SK-N-SH (cell line): ENCODE measurements at regions not wholly inside any gene's neighbourhood (a gene's known extent, or its start where the extent isn't known, plus 50 kb on each side); places are given as distances from the start of the nearest gene placed in this dataset.

Source experiments
- CTCF ChIA-PET: fragments of 300-600, 350-600 bp; formaldehyde crosslinking; extraction: SDS; loops from one replicate; lab custom pipeline; 2021; lab: Yijun Ruan, JAX
- POLR2A ChIA-PET: fragments of 350-600 bp; sonication (Branson Sonifier 250); formaldehyde crosslinking; extraction: SDS; loops from one replicate; lab custom pipeline; 2020; ENCODE audit warnings: antibody characterized with exemption, inconsistent platforms; lab: Yijun Ruan, JAX
- DNase-seq: peaks from one replicate; pipeline ENCODE4 v3.0.0; 2012
- H2AFZ ChIP-seq: fragments of 200-600 bp; sonication (generic); 2 replicates; pipeline ENCODE4 v1.8.1; 2016; ENCODE audit warnings: antibody characterized with exemption, mild to moderate bottlenecking, low read depth
- H3F3A ChIP-seq: fragments of 200-600 bp; sonication (generic); replicated peaks from 2 replicates; pipeline ENCODE3; 2016; ENCODE audit warnings: antibody characterized with exemption, mild to moderate bottlenecking; ENCODE audit not compliant: insufficient read depth
- H3K27ac ChIP-seq, 2 experiments: fragments of 200-500 bp in 1 of 2; fragments of 200-600 bp in 1 of 2; sonication (Bioruptor generic) in 1 of 2; sonication (generic), shearing (Covaris generic) in 1 of 2; 2 replicates each; pipeline versions ENCODE4 v1.5.1 to v1.6.1; 2014 to 2016; ENCODE audit warnings: low read depth in 2 of 2, inconsistent platforms in 1 of 2, low read length in 1 of 2, mild to moderate bottlenecking in 1 of 2, mixed read lengths in 1 of 2
- H3K27me3 ChIP-seq: fragments of 200-600 bp; sonication (generic), shearing (Covaris generic); 2 replicates; pipeline ENCODE4 v1.6.1; 2016; ENCODE audit warnings: mixed run types; ENCODE audit not compliant: insufficient read depth
- H3K36me3 ChIP-seq, 2 experiments: fragments of 200-500 bp in 1 of 2; fragments of 200-600 bp in 1 of 2; sonication (Bioruptor generic) in 1 of 2; sonication (generic) in 1 of 2; replicated peaks in 1 of 2; 2 replicates each; pipeline versions ENCODE3 to v1.5.1; 2014 to 2016; ENCODE audit warnings: low read length in 1 of 2, mild to moderate bottlenecking in 1 of 2; ENCODE audit not compliant: insufficient read depth in 2 of 2, control insufficient read depth in 1 of 2
- H3K4me1 ChIP-seq, 2 experiments: fragments of 200-500 bp in 1 of 2; fragments of 200-600 bp in 1 of 2; sonication (Bioruptor generic) in 1 of 2; sonication (generic), shearing (Covaris generic) in 1 of 2; 2 replicates each; pipeline versions ENCODE4 v1.5.1 to v1.6.1; 2014 to 2016; ENCODE audit warnings: low read depth in 1 of 2, low read length in 1 of 2, mixed run types in 1 of 2; ENCODE audit not compliant: insufficient read depth in 2 of 2, control insufficient read depth in 1 of 2
- H3K4me2 ChIP-seq: fragments of 200-600 bp; sonication (generic), shearing (Covaris generic); 2 replicates; pipeline ENCODE4 v1.6.1; 2017; ENCODE audit warnings: mixed run types
- H3K4me3 ChIP-seq, 2 experiments: fragments of 200-500 bp in 1 of 2; fragments of 200-600 bp in 1 of 2; sonication (Bioruptor generic) in 1 of 2; sonication (generic), shearing (Covaris generic) in 1 of 2; 2 replicates each; pipeline versions ENCODE4 v1.5.1 to v1.8.1; 2014 to 2016; ENCODE audit warnings: low read depth in 2 of 2, inconsistent platforms in 1 of 2, low read length in 1 of 2, mild to moderate bottlenecking in 1 of 2, mixed read lengths in 1 of 2, moderate library complexity in 1 of 2
- H3K79me2 ChIP-seq: fragments of 200-600 bp; sonication (generic); 2 replicates; pipeline ENCODE4 v1.8.1; 2017; ENCODE audit warnings: mild to moderate bottlenecking; ENCODE audit not compliant: insufficient read depth
- H3K9ac ChIP-seq: fragments of 200-600 bp; sonication (generic); 2 replicates; pipeline ENCODE4 v1.6.1; 2017; ENCODE audit warnings: mixed run types
- H3K9me2 ChIP-seq: fragments of 200-600 bp; sonication (generic); 2 replicates; pipeline ENCODE4 v1.6.1; 2017; ENCODE audit warnings: mixed run types
- H3K9me3 ChIP-seq: fragments of 200-600 bp; sonication (generic); 2 replicates; pipeline ENCODE4 v1.6.1; 2017; ENCODE audit warnings: mixed run types, mild to moderate bottlenecking, moderate library complexity
- H4K20me1 ChIP-seq: fragments of 200-600 bp; sonication (generic); 2 replicates; pipeline ENCODE4 v1.6.1; 2017; ENCODE audit warnings: mild to moderate bottlenecking, mixed run types; ENCODE audit not compliant: insufficient read depth
- EP300 ChIP-seq, 2 experiments: IDR thresholded peaks; 2 replicates each; pipeline versions ENCODE4 v1.4.0 to v1.6.1; 2012; ENCODE audit warnings: borderline replicate concordance in 1 of 2, low read depth in 1 of 2, low read length in 1 of 2
- FOSL2 ChIP-seq: IDR thresholded peaks from 2 replicates; pipeline ENCODE4 v1.4.0; 2012; ENCODE audit warnings: low read depth, mild to moderate bottlenecking, moderate library complexity, borderline replicate concordance
- FOXM1 ChIP-seq: IDR thresholded peaks from 2 replicates; pipeline ENCODE4 v1.4.0; 2012; ENCODE audit warnings: low read depth, mild to moderate bottlenecking
- GATA2 ChIP-seq: sonication (generic); formaldehyde crosslinking; IDR thresholded peaks from 2 replicates; pipeline ENCODE4 v1.5.0; 2020; ENCODE audit warnings: mild to moderate bottlenecking, missing genetic modification reagents
- JUND ChIP-seq: IDR thresholded peaks from 2 replicates; pipeline ENCODE4 v1.4.0; 2012
- MEF2A ChIP-seq: IDR thresholded peaks from 2 replicates; pipeline ENCODE4 v1.4.0; 2012; ENCODE audit warnings: low read depth, borderline replicate concordance
- NFIC ChIP-seq: IDR thresholded peaks from 2 replicates; pipeline ENCODE4 v1.4.0; 2012; ENCODE audit warnings: borderline replicate concordance
- NRF1 ChIP-seq: IDR thresholded peaks from 2 replicates; pipeline ENCODE4 v1.6.1; 2012; ENCODE audit warnings: low read depth, mild to moderate bottlenecking, low read length
- PBX3 ChIP-seq: IDR thresholded peaks from 2 replicates; pipeline ENCODE4; 2012
- POLR2AphosphoS5 ChIP-seq: IDR thresholded peaks from 2 replicates; pipeline ENCODE4 v1.6.1; 2012; ENCODE audit warnings: low read depth, low read length
- RCOR1 ChIP-seq: fragments of 150-350 bp; IDR thresholded peaks from 2 replicates; pipeline ENCODE4 v1.6.1; 2017; ENCODE audit warnings: antibody characterized with exemption, low read length
- RFX5 ChIP-seq: IDR thresholded peaks from 2 replicates; pipeline ENCODE4 v1.6.1; 2012; ENCODE audit warnings: mild to moderate bottlenecking, improper control_type of control experiment, low read length
- RXRA ChIP-seq: IDR thresholded peaks from 2 replicates; pipeline ENCODE4 v1.4.0; 2012; ENCODE audit warnings: low read depth, mild to moderate bottlenecking, borderline replicate concordance
- SIN3A ChIP-seq: IDR thresholded peaks from 2 replicates; pipeline ENCODE4 v1.6.1; 2012; ENCODE audit warnings: low read depth, mild to moderate bottlenecking, low read length, moderate library complexity, borderline replicate concordance
- SMC3 ChIP-seq: IDR thresholded peaks from 2 replicates; pipeline ENCODE4 v1.6.1; 2012; ENCODE audit warnings: low read depth, low read length, improper control_type of control experiment
- TAF1 ChIP-seq: IDR thresholded peaks from 2 replicates; pipeline ENCODE4 v1.6.1; 2012; ENCODE audit warnings: low read depth, mild to moderate bottlenecking, low read length, moderate library complexity, borderline replicate concordance
- TEAD4 ChIP-seq: IDR thresholded peaks from 2 replicates; pipeline ENCODE4 v1.4.0; 2012; ENCODE audit warnings: mild to moderate bottlenecking, borderline replicate concordance; ENCODE audit not compliant: insufficient read depth
- USF1 ChIP-seq: IDR thresholded peaks from 2 replicates; pipeline ENCODE4 v1.4.0; 2012; ENCODE audit warnings: low read depth, borderline replicate concordance
- USF2 ChIP-seq: fragments of 150-350 bp; IDR thresholded peaks from 2 replicates; pipeline ENCODE4 v1.6.1; 2017; ENCODE audit warnings: antibody characterized with exemption, low read length, low read depth, borderline replicate concordance
- WGBS: methylation state at CpG from one replicate; pipeline ENCODE4 v1.1.6; 2017; ENCODE audit warnings: low lambda C conversion rate; 5-methylcytosine and 5-hydroxymethylcytosine counted together

- H3K9me3 ChIP-seq, result no peaks in the 10 kb centered on the region
- peaks cover 0 to 2% of the 10 kb centered on the region in 2 experiments; a peak in 1 of 4 replicates for H3K4me1 ChIP-seq
- H3K4me2 ChIP-seq, result no peak overlapping the region
- H3K79me2 ChIP-seq, result no peaks in the 10 kb centered on the region
- CTCF ChIA-PET, result interaction anchor here (1.4 kb wide), 1 partner anchor 9 kb away, joined by 3 read pairs; no protein-coding TSS in a partner anchor
- H3K27ac ChIP-seq, result no peak overlapping the region
- H3K27me3 ChIP-seq, result no peaks in the 10 kb centered on the region
- TF ChIP-seq SIN3A, result no peak
- no peak for TF ChIP-seq RFX5
- no peak for TF ChIP-seq MEF2A
- no peak for TF ChIP-seq USF1
- H3K36me3 ChIP-seq, result no peaks in the 10 kb centered on the region
- H3K9ac ChIP-seq, result no peak overlapping the region
- no peaks in the 10 kb centered on the region for H3F3A ChIP-seq
- WGBS, result 92% methylated on average over 7 of the region's 7 CpGs
- no peaks in the 10 kb centered on the region for H3K9me2 ChIP-seq
- DNase-seq, result no peak
- no peak overlapping the region for H3K4me3 ChIP-seq
- H4K20me1 ChIP-seq, result no peaks in the 10 kb centered on the region
- H2AFZ ChIP-seq, result no peak overlapping the region
- POLR2A ChIA-PET, result no interaction called here
Observed at GRCh38 chr1:94643819-94644218, 102.3 kb upstream of the F3 start.

- Histone ChIP-seq H3K4me2 (no peak overlapping the region), H3K27me3 (no peaks in the 10 kb centered on the region), H3K27ac (no peak overlapping the region), H3F3A (no peaks in the 10 kb centered on the region), H4K20me1 (no peaks in the 10 kb centered on the region), H3K9me3 (no peaks in the 10 kb centered on the region), H3K36me3 (no peaks in the 10 kb centered on the region), H3K9me2 (no peaks in the 10 kb centered on the region), H3K79me2 (no peaks in the 10 kb centered on the region), H3K9ac (no peak overlapping the region), H2AFZ (no peak overlapping the region), H3K4me1 (no peaks in the 10 kb centered on the region; a peak in 1 of 4 replicates), H3K4me3 (no peak overlapping the region)
- no peak for TF ChIP-seq PBX3
- no peak for TF ChIP-seq RXRA
- no peak for TF ChIP-seq POLR2AphosphoS5
- no peak for TF ChIP-seq FOXM1
- TF ChIP-seq TEAD4, result no peak
- no peak for TF ChIP-seq RCOR1
- ChIA-PET CTCF (interaction anchor here (1.4 kb wide), 1 partner anchor 10 kb away, joined by 3 read pairs; no protein-coding TSS in a partner anchor), POLR2A (no interaction called here)
- WGBS, result 90% methylated on average over 6 of the region's 6 CpGs
- no peak for DNase-seq
Observed at GRCh38 chr1:94642617-94643321, 101.2 kb upstream of the F3 start.

- Histone ChIP-seq H3K4me2 (no peak overlapping the region), H3K4me3 (no peak overlapping the region), H3K9ac (no peak overlapping the region), H4K20me1 (no peaks in the 10 kb centered on the region), H2AFZ (no peak overlapping the region), H3F3A (no peaks in the 10 kb centered on the region), H3K79me2 (no peaks in the 10 kb centered on the region), H3K27ac (no peak overlapping the region), H3K9me3 (no peaks in the 10 kb centered on the region), H3K36me3 (no peaks in the 10 kb centered on the region), H3K9me2 (no peaks in the 10 kb centered on the region), H3K27me3 (no peaks in the 10 kb centered on the region), H3K4me1 (no peaks in the 10 kb centered on the region)
- DNase-seq, result no peak
- no peak for TF ChIP-seq TAF1
- TF ChIP-seq USF1, result no peak
- TF ChIP-seq NRF1, result no peak
- TF ChIP-seq EP300 (IDR thresholded peaks at IDR 0.05; ENCODE audit: borderline replicate concordance in 1 of 2, low read depth in 1 of 2, low read length in 1 of 2), result no peak
- no peak for TF ChIP-seq GATA2
- no peak for TF ChIP-seq USF2
- TF ChIP-seq FOSL2, result no peak
- no peak for TF ChIP-seq FOXM1
- no peak for TF ChIP-seq RFX5
- no peak for TF ChIP-seq NFIC
- no peak for TF ChIP-seq JUND
- TF ChIP-seq SMC3, result no peak
- POLR2A ChIA-PET, result no interaction called here
- 73% methylated on average over 5 of the region's 6 CpGs for WGBS
- CTCF ChIA-PET, result no interaction called here
Observed at GRCh38 chr1:94641990-94642389, 100.4 kb upstream of the F3 start.
